H1 (cell line): ENCODE measurements at regions not wholly inside any gene's neighbourhood (a gene's known extent, or its start where the extent isn't known, plus 50 kb on each side); places are given as distances from the start of the nearest gene placed in this dataset.

Source experiments
- CREB1 ChIP-seq: IDR thresholded peaks from 2 replicates; pipeline ENCODE4 v1.6.1; 2012; ENCODE audit warnings: inconsistent platforms
- CTCF ChIP-seq, 3 experiments: IDR thresholded peaks; 1 replicate in 2 of 3; 2 replicates in 1 of 3; pipeline versions ENCODE4 v1.5.1 to v1.6.1; 2011; ENCODE audit warnings: low read length in 3 of 3, mild to moderate bottlenecking in 3 of 3, inconsistent platforms in 2 of 3, low read depth in 1 of 3, moderate library complexity in 1 of 3; ENCODE audit not compliant: insufficient read depth in 1 of 3; ENCODE audit errors: control extremely low read depth in 1 of 3
- RFX5 ChIP-seq: IDR thresholded peaks from 2 replicates; pipeline ENCODE4 v1.6.1; 2011; ENCODE audit warnings: low read depth, low read length, improper control_type of control experiment, borderline replicate concordance
- TAF1 ChIP-seq: IDR thresholded peaks from 2 replicates; pipeline ENCODE4 v1.6.1; 2011; ENCODE audit warnings: mild to moderate bottlenecking, low read depth, low read length
- TCF12 ChIP-seq: IDR thresholded peaks from 2 replicates; pipeline ENCODE4 v1.6.1; 2011; ENCODE audit warnings: low read depth, mild to moderate bottlenecking, low read length
- YY1 ChIP-seq: IDR thresholded peaks from 2 replicates; pipeline ENCODE4 v1.6.1; 2011; ENCODE audit warnings: low read depth, mild to moderate bottlenecking, low read length

DNA sequence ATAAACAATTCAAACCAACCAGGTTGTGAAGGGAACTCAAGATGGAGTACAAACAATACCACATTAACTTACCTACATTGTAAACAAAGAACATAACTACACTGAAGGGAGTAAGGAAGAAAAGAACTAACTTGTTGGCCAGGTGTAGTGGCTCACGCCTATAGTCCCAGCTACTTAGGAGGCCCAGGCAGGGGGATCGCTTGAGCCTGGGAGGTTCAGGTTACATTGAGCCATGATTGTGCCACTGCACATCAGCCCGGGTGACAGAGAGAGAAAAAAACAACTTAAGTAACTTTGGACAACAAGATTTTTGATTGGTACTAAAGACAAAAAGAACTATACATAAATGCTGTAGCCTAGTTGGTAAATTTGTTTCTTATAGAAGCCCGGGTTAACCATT, 68.8 kb downstream of the TRIL start:
- TF ChIP-seq TCF12 (no peak), YY1 (no peak), CTCF (IDR thresholded peaks at IDR 0.05; ENCODE audit: control extremely low read depth in 1 of 3, insufficient read depth in 1 of 3, low read depth in 1 of 3, low read length in 3 of 3) (no peak), CREB1 (no peak), TAF1 (no peak), RFX5 (no peak)
